ENCODE measurements at regions not wholly inside any gene's neighbourhood (a gene's known extent, or its start where the extent isn't known, plus 50 kb on each side); places are given as distances from the start of the nearest gene placed in this dataset.
A peak's percentile ranks its signal among the peaks of the same experiment; 100 is the strongest.
"Not testable (repeated sequence)": the region's sequence is repeated elsewhere in the genome, so short reads cannot be mapped to it uniquely, and the experiment has no call there.

GRCh38 chr9:20242510-20243189 lies 379.6 kb downstream of the MLLT3 start:
- Histone ChIP-seq H3K4me1 (no peaks in the 10 kb centered on the region), H3K27me3 (ENCODE audit: low read depth) (no peaks in the 10 kb centered on the region), H3K27ac (no peak overlapping the region), H3K9me3 (no peaks in the 10 kb centered on the region), H3K36me3 (no peaks in the 10 kb centered on the region), H3K4me3 (no peak overlapping the region)
- ATAC-seq (no peak), DNase-seq (no peak)
- no peak for TF ChIP-seq CTCF (IDR thresholded peaks at IDR 0.05)
- intact Hi-C loops (cut with DNase I), result no loop called here

- Histone ChIP-seq H3K4me3 (no peak overlapping the region), H3K9me3 (no peaks in the 10 kb centered on the region), H3K4me1 (no peaks in the 10 kb centered on the region), H3K27me3 (ENCODE audit: low read depth) (no peaks in the 10 kb centered on the region), H3K36me3 (no peaks in the 10 kb centered on the region), H3K27ac (no peak overlapping the region)
- no peak for TF ChIP-seq CTCF (IDR thresholded peaks at IDR 0.05)
- intact Hi-C loops (cut with DNase I), result no loop called here
- no peak for DNase-seq
- no peak for ATAC-seq
Observed at GRCh38 chr9:20240498-20240897, 381.8 kb downstream of the MLLT3 start.

GRCh38 chr9:20238921-20239320 lies 383.4 kb downstream of the MLLT3 start:
- Histone ChIP-seq H3K4me3 (no peak overlapping the region), H3K9me3 (no peaks in the 10 kb centered on the region), H3K27me3 (ENCODE audit: low read depth) (no peaks in the 10 kb centered on the region), H3K36me3 (no peaks in the 10 kb centered on the region), H3K4me1 (no peaks in the 10 kb centered on the region), H3K27ac (no peak overlapping the region)
- DNase-seq (no peak), ATAC-seq (no peak)
- TF ChIP-seq CTCF (IDR thresholded peaks at IDR 0.05), result no peak
- intact Hi-C loops (cut with DNase I), result no loop called here

- no peaks in the 10 kb centered on the region for H3K4me1 ChIP-seq
- intact Hi-C loops (cut with DNase I), result no loop called here
Observed at GRCh38 chr9:20237686-20238085, 384.6 kb downstream of the MLLT3 start.

GRCh38 chr9:20236676-20237075 lies 385.6 kb downstream of the MLLT3 start:
- H3K36me3 ChIP-seq, result no peaks in the 10 kb centered on the region
- DNase-seq, result no peak
- no peak overlapping the region for H3K4me3 ChIP-seq
- ATAC-seq, result peak; percentile 83 to 95
- H3K27ac ChIP-seq, result no peak overlapping the region
- intact Hi-C loops (cut with DNase I), result no loop called here
- H3K27me3 ChIP-seq (ENCODE audit: low read depth), result no peaks in the 10 kb centered on the region
- no peak for TF ChIP-seq CTCF (IDR thresholded peaks at IDR 0.05)
- H3K9me3 ChIP-seq, result no peaks in the 10 kb centered on the region
- H3K4me1 ChIP-seq, result no peaks in the 10 kb centered on the region

More at GRCh38 chr9:20237686-20238085, 384.6 kb downstream of the MLLT3 start:
- Histone ChIP-seq H3K4me3 (no peak overlapping the region), H3K36me3 (no peaks in the 10 kb centered on the region), H3K9me3 (no peaks in the 10 kb centered on the region), H3K27me3 (ENCODE audit: low read depth) (no peaks in the 10 kb centered on the region), H3K27ac (no peak overlapping the region)
- TF ChIP-seq CTCF (IDR thresholded peaks at IDR 0.05), result no peak
- ATAC-seq (no peak), DNase-seq (no peak)

- intact Hi-C loops (cut with DNase I); H3K4me1 ChIP-seq; ATAC-seq; H3K4me3 ChIP-seq; DNase-seq; H3K36me3 ChIP-seq; H3K9me3 ChIP-seq; H3K27me3 ChIP-seq (ENCODE audit: low read depth); H3K27ac ChIP-seq: not testable (repeated sequence)
Observed at GRCh38 chr9:20235206-20235605, 387.1 kb downstream of the MLLT3 start.
